Transverse colon (tissue), 4 donors: ENCODE measurements at regions not wholly inside any gene's neighbourhood (a gene's known extent, or its start where the extent isn't known, plus 50 kb on each side); places are given as distances from the start of the nearest gene placed in this dataset.

ENCODE experiments used
- DNase-seq: peaks from one replicate; pipeline ENCODE4 v3.0.0-alpha.2; 2019
- H3K27ac ChIP-seq, 4 donors: fragments of 200-600 bp; sonication (generic); 2 replicates each; pipeline ENCODE4 v1.5.1; 2016 to 2018; ENCODE audit warnings: inconsistent platforms in 4 of 4
- H3K27me3 ChIP-seq: fragments of 200-600 bp; sonication (generic); 2 replicates; pipeline ENCODE4 v1.5.1; 2017; ENCODE audit warnings: inconsistent platforms
- H3K36me3 ChIP-seq, 4 donors: fragments of 200-600 bp; sonication (generic); 2 replicates each; pipeline ENCODE4 v1.5.1; 2017 to 2019; ENCODE audit warnings: inconsistent platforms in 4 of 4
- H3K4me1 ChIP-seq, 4 donors: fragments of 200-600 bp; sonication (generic); 2 replicates each; pipeline ENCODE4 v1.5.1; 2017 to 2020; ENCODE audit warnings: inconsistent platforms in 4 of 4
- H3K4me3 ChIP-seq, 4 donors: fragments of 200-600 bp; sonication (generic); 1 replicate in 1 of 4; 2 replicates in 3 of 4; pipeline versions ENCODE4 v1.5.1 to v1.6.1; 2017 to 2019; ENCODE audit warnings: inconsistent platforms in 4 of 4
- H3K9me3 ChIP-seq, 2 donors: fragments of 200-600 bp; sonication (generic); 2 replicates each; pipeline ENCODE4 v1.5.1; 2017 to 2019; ENCODE audit warnings: inconsistent platforms in 2 of 2
- EP300 ChIP-seq: sonication (generic); formaldehyde crosslinking; IDR thresholded peaks from one replicate; pipeline ENCODE4 v1.6.1; 2017; ENCODE audit warnings: antibody characterized with exemption, low read depth
- POLR2A ChIP-seq: fragments of 450-650 bp; IDR thresholded peaks from one replicate; pipeline ENCODE4 v1.6.1; 2016; ENCODE audit warnings: antibody characterized with exemption, mild to moderate bottlenecking, moderate library complexity
- POLR2AphosphoS5 ChIP-seq, 3 donors: sonication (generic); formaldehyde crosslinking; IDR thresholded peaks; one replicate each; pipeline ENCODE4 v1.6.1; 2016; ENCODE audit warnings: antibody characterized with exemption in 3 of 3
- WGBS, 2 donors: methylation state at CpG; one replicate each; pipeline ENCODE4 v1.1.5; 2018; ENCODE audit warnings: low coverage in 1 of 2; 5-methylcytosine and 5-hydroxymethylcytosine counted together
- in situ Hi-C, 4 donors: fragments of 200-750 bp; cut with MboI; loops; one replicate each; pipeline versions ENCODE4 v1.15.0 to v1.15.1; 2017; ENCODE audit warnings: low sequenced_read_pairs in 3 of 4, low pct_ligation_motif_present in 1 of 4, low pct_unique_long_range_greater_than_20kb in 1 of 4
- intact Hi-C: fragments of 100-400 bp; cut with DNase I; formaldehyde crosslinking; loops from one replicate; pipeline ENCODE4 v1.15.1; 2023; ENCODE audit warnings: low total_unique reads
- TF ChIP-seq, protein P1 (sequence below), 5 experiments: fragments of 200-600 bp in 3 of 5; fragments of 450-650 bp in 2 of 5; sonication (generic) in 3 of 5; IDR thresholded peaks; 1 replicate in 2 of 5; 2 replicates in 3 of 5; pipeline ENCODE4 v1.5.1; 2016 to 2017; ENCODE audit warnings: antibody characterized with exemption in 5 of 5, inconsistent platforms in 3 of 5, mild to moderate bottlenecking in 2 of 5, moderate library complexity in 1 of 5

DNA sequence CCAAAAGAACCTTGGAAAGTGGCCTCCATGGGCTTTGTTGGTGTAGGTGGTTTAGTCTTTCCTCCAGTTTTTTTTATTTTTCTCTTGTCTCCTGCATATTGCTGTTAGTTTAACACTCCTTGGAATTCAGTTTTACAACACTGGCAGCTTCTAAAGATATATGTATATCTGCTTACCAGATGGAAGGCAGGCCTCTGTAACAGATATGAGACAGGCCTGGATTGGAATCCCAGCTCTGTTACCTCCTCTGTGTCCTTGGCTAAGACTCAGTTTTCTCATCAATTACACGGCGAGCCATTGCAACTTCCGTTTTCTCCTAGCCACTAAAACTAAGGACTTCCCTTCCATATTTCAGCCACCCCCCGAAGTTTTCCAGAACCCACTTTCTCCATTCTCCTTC is 133.4 kb upstream of the SMAD1 start:
- no peaks in the 10 kb centered on the region for H3K27me3 ChIP-seq
- no peak for TF ChIP-seq POLR2AphosphoS5 (IDR thresholded peaks at IDR 0.05)
- TF ChIP-seq, protein P1, sequence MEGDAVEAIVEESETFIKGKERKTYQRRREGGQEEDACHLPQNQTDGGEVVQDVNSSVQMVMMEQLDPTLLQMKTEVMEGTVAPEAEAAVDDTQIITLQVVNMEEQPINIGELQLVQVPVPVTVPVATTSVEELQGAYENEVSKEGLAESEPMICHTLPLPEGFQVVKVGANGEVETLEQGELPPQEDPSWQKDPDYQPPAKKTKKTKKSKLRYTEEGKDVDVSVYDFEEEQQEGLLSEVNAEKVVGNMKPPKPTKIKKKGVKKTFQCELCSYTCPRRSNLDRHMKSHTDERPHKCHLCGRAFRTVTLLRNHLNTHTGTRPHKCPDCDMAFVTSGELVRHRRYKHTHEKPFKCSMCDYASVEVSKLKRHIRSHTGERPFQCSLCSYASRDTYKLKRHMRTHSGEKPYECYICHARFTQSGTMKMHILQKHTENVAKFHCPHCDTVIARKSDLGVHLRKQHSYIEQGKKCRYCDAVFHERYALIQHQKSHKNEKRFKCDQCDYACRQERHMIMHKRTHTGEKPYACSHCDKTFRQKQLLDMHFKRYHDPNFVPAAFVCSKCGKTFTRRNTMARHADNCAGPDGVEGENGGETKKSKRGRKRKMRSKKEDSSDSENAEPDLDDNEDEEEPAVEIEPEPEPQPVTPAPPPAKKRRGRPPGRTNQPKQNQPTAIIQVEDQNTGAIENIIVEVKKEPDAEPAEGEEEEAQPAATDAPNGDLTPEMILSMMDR (IDR thresholded peaks at IDR 0.05), result no peak
- no peak for TF ChIP-seq EP300
- TF ChIP-seq POLR2A, result no peak
- no peak overlapping the region for H3K4me3 ChIP-seq
- H3K27ac ChIP-seq, result no peak overlapping the region
- no peaks in the 10 kb centered on the region for H3K4me1 ChIP-seq
- 63 to 78% methylated on average over 4 of the region's 4 CpGs for WGBS, 2 donors
- no peaks in the 10 kb centered on the region for H3K36me3 ChIP-seq
- DNase-seq, result no peak
- no peaks in the 10 kb centered on the region for H3K9me3 ChIP-seq
- intact Hi-C loops (no loop called here), in situ Hi-C loops (no loop called here)

DNA sequence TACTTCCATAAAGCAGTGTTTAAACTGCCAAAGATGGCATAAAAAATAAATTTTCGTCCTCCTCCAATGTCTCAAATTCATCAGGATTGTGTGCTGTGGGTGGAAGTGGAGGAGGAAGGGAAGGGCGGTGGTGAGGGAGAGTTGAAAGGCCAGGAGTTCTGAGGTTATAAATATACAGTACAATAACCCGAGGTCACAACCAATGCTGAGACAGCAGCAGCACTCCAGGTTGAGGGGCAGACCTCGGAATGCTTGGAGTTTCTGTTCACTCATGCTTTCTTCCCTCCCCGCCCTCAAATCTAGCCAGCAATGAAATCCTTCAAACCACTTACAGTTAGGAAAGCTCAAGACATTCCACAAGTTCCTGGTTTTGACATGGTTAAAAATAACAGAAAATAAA is 134.0 kb upstream of the SMAD1 start:
- Histone ChIP-seq H3K4me3 (no peak overlapping the region), H3K27me3 (no peaks in the 10 kb centered on the region), H3K36me3 (no peaks in the 10 kb centered on the region), H3K4me1 (no peaks in the 10 kb centered on the region), H3K9me3 (no peaks in the 10 kb centered on the region), H3K27ac (no peak overlapping the region)
- WGBS, 2 donors, result 47 to 48% methylated on average over 5 of the region's 5 CpGs
- intact Hi-C loops, result no loop called here
- no peak for DNase-seq
- TF ChIP-seq, protein P1 (IDR thresholded peaks at IDR 0.05), result no peak
- TF ChIP-seq POLR2AphosphoS5 (IDR thresholded peaks at IDR 0.05), result no peak
- no peak for TF ChIP-seq EP300
- no peak for TF ChIP-seq POLR2A
- in situ Hi-C loops, result no loop called here

DNA sequence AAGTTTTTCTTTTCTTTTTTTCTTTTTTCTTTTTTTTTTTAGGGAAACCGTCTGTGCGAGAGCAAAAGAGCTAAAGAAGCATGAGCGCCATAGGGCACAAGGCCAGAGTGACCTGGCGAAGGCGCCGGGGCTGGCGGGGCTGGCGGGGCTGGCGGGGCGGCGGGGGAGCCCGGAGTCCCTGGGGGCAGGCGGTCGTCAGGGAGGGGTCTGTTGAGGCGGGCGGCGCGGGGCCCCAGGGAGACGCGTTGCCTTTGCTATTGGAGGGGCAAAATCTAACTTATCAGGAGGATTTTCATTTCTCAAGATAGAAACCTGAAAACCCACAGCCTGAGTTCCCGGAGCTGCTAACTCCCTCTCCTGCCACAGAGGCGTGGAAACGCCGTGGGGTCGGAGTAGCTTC is 135.6 kb upstream of the SMAD1 start:
- no peak overlapping the region for H3K27ac ChIP-seq
- TF ChIP-seq EP300, result no peak
- TF ChIP-seq, protein P1 (IDR thresholded peaks at IDR 0.05), result no peak
- H3K4me3 ChIP-seq, result no peak overlapping the region
- no peaks in the 10 kb centered on the region for H3K4me1 ChIP-seq
- H3K9me3 ChIP-seq, result no peaks in the 10 kb centered on the region
- in situ Hi-C loops (no loop called here), intact Hi-C loops (no loop called here)
- H3K27me3 ChIP-seq, result no peaks in the 10 kb centered on the region
- 95% methylated on average over 25 of the region's 25 CpGs; no CpG with 5 or more reads in 1 of the 2 donors for WGBS, 2 donors
- H3K36me3 ChIP-seq, result no peaks in the 10 kb centered on the region
- DNase-seq, result no peak

DNA sequence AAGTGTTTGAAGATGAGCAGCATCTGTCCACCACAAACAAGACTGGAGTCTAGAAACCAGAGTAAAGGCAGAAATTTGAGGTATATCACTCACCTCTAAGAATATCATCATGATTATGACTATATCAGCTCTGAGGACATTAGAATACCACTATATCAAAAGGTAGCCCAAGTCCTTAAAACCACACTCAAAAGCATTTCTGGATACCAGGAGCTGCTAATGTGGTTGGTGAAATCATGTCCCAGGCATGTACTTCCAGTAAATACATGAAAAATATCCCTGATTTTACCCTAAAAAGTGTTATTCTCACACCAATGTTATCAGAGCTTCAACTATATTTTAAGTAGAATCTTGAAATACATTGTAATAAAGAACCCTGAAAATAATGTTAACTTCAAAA is 136.3 kb upstream of the SMAD1 start:
- no peaks in the 10 kb centered on the region for H3K27me3 ChIP-seq
- H3K36me3 ChIP-seq, result no peaks in the 10 kb centered on the region
- in situ Hi-C loops, result no loop called here
- no peak overlapping the region for H3K27ac ChIP-seq
- intact Hi-C loops, result no loop called here
- no peak for TF ChIP-seq POLR2A
- TF ChIP-seq, protein P1 (IDR thresholded peaks at IDR 0.05), result no peak
- TF ChIP-seq EP300, result no peak
- TF ChIP-seq POLR2AphosphoS5 (IDR thresholded peaks at IDR 0.05), result no peak
- no peak for DNase-seq
- no peak overlapping the region for H3K4me3 ChIP-seq
- no peaks in the 10 kb centered on the region for H3K4me1 ChIP-seq
- no peaks in the 10 kb centered on the region for H3K9me3 ChIP-seq
